NOMO-1 treated with DMSO at 0.1 percent for 48 hours (cell line): ENCODE measurements at regions not wholly inside any gene's neighbourhood (a gene's known extent, or its start where the extent isn't known, plus 50 kb on each side); places are given as distances from the start of the nearest gene placed in this dataset.

Experiments
- DNase-seq: peaks from one replicate; lab custom pipeline; 2025; ENCODE audit not compliant: unreplicated experiment; lab: John Stamatoyannopoulos, UW

- no peak for DNase-seq
These were observed 630.2 kb downstream of the BRD1 start for GRCh38 chr22:49197505-49197904.

DNA sequence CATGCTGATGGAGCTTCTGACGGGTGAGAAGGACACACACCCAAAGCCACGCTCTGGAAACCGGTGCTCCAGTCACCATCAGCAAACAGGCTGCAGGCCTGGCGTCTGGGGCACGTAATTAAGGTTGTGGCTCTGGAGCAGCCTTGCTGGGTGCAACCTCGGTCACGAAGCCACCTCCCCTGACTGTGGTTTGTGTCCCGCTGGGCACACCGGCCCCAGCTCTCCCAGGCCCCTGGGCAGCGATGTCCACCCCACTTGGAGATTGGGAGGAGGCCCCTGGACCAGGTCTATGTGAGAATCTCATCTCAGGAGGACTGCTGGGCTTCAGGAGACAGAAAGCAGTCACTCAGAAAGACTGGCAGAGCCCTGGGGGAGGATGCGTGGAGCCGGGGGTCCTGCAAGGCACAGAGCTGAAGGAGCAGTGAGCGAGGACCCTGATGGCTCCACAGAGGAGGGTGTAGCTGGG is 631.6 kb downstream of the BRD1 start:
- DNase-seq, result no peak

DNA sequence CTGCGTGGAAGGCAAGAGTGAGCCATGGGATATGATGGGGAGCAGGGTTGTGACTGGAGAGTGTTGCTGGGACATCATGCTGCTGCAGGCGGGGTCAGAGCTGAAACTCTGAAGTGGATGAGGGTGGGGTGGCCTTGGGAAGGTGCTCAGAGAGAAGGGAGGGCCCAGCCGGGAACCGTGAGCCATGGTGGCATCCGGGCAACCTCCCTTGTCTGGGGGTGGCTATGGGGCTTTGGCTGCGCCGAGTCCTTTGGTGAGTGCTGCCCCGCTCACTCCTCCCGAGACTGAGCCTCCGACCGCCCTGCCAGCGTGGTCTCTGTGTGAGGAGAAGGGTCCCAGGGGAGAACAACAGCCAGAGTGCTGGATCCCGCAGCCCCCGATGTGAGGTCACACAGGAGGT is 632.0 kb downstream of the BRD1 start:
- DNase-seq, result no peak

- no peak for DNase-seq
These were observed 633.7 kb downstream of the BRD1 start for GRCh38 chr22:49193901-49194465.

DNA sequence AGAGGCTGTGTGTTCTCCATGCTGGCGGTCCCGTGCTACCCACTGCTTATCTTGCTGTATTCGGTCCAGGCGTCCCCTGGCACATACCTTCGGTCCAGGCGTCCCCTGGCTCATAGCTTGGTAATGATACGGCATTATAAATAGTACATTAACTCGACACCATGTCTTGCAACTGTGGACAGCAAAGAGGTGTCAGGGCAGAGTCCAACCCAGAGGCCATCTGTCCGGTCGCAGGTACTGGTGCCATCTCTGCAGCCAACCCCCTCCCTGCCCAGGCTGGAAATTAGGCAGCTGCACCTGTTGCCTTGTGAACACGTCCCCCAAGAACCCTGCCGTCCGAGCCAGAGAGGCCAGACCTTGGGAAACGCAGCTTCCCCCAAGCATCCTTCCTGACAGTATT is 634.3 kb downstream of the BRD1 start:
- no peak for DNase-seq

DNA sequence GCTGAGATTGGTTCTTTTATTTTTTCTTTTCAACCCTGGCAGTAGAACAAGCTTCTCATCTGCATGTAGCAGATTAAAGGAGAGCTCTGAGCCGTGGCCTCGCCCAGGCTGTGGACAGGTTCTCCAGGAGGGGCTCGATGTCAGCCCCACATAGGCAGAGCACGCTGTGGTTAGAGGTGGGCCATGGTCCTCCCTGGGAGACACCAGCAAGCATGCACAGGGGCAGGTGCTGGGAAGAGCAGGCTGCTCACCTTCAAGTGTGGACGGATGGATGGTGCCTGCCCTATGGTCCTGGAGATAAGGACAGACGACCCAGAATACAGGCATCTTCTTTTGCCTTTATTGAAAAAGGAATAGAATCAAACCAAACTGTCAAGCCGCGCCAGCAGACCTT is 634.8 kb downstream of the BRD1 start:
- DNase-seq, result no peak

DNA sequence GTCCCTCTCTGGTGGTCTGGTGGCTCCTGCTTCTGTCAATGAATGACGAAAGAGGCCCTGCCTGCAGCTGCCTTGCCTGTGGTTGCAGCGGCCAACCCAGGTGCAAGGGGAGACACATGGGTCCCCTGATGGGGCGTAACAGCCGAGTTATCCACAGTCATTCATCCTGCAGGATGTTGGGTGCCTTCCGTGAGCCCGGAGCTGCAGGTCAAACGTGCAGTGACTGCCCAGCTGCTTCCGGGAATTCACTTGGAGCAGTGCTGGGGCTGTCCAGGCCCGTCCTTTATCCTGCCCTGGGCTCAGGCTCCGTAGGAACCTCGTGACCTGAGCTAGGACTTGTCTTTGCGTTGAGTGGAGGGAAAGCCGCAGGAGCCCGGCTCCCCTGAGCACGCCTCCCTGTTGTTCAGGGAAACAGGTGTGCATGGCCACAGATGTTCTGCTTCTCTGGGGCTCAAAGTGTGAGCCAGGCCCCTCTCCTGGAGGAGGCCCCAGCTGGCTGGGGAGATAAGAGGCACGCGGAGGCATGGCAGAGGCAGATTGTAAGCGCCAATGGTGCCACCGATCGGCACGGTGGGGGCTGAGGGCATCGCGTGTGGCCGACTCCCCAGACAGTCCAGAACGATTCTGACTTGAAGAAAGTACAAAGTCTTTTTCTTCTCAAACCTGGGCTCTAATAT is 635.4 kb downstream of the BRD1 start:
- DNase-seq, result no peak

GRCh38 chr22:49191506-49191980 is 636.1 kb downstream of the BRD1 start:
- no peak for DNase-seq

DNA sequence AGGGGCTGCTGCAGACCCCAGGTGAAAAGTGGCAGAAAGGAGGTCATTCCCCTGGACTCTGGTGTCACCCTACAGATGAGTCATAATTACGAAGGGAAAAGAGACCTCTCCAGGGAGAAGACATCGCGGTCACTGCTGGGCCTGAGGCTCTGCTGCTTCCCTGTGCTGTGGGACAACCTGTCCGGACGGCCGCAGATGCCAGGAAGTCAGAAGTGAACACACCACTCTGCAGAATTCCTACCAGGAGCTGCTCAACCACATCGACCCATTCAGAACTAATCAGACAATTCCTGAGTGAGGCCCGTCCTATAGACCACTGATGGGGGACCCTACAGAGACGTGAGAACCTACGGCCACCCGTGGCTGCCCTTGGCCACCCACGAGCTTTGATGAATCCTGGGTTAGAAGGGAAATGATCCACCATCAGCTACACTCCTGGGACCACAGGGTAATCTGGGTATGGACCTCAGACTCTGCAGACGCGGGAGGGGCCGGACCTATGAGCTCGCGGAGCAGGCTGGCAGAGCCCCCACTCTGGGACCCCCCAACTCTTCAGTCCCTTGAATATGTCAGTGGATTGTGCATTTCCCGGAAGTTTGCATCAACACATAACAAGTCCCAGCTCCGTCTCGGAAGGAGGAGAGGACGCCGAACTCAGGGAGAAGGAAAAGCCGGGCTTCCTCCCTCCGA is 636.7 kb downstream of the BRD1 start:
- DNase-seq, result no peak

DNA sequence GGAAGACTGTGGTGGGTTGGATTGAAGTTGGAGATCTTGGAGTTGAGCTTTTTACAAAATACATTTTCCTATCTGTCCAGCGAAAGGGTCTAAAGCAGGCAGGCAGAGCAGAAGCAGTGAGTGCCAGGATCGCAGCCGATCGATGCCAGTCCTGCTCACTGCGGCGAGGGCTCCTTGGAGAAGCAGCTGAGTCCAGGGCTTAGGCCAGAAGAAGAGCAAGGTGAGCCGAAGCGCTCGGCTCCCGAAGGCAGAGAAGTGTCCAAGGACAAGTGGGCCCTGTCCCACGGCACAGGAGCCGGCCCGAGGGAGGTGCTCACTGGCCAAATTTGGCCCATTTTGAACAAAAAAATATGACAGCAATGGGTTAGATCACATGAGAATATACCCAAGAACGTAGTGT is 637.8 kb downstream of the BRD1 start:
- DNase-seq, result no peak

GRCh38 chr22:49188591-49188990 is 639.1 kb downstream of the BRD1 start:
- no peak for DNase-seq

GRCh38 chr22:49188091-49188490 is 639.6 kb downstream of the BRD1 start:
- DNase-seq, result no peak

- DNase-seq, result no peak
These were observed 640.9 kb downstream of the BRD1 start for GRCh38 chr22:49186762-49187161.

- no peak for DNase-seq
These were observed 641.4 kb downstream of the BRD1 start for GRCh38 chr22:49186293-49186692.

GRCh38 chr22:49185312-49185969 is 642.2 kb downstream of the BRD1 start:
- no peak for DNase-seq

- DNase-seq, result no peak
These were observed 642.9 kb downstream of the BRD1 start for GRCh38 chr22:49184736-49185135.

DNA sequence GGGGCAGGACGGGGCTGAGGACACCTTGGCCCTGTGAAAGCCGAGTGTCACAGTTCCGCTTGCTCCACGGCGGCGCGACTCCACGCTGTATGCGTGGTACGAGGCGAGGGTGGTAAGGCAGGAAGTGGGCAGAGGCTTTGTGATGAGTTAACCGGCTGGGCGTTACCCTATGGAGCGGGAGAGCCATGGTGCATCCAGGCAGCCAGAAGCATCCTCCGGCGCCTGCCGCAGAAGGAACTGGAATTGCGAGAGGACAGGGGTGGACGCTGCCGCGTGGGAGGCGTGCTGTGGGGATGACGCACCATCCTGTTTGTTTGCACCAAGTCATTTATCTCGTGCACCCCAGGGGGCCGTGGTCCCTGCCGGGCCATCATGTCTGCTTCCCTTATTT is 643.9 kb downstream of the BRD1 start:
- DNase-seq, result no peak

DNA sequence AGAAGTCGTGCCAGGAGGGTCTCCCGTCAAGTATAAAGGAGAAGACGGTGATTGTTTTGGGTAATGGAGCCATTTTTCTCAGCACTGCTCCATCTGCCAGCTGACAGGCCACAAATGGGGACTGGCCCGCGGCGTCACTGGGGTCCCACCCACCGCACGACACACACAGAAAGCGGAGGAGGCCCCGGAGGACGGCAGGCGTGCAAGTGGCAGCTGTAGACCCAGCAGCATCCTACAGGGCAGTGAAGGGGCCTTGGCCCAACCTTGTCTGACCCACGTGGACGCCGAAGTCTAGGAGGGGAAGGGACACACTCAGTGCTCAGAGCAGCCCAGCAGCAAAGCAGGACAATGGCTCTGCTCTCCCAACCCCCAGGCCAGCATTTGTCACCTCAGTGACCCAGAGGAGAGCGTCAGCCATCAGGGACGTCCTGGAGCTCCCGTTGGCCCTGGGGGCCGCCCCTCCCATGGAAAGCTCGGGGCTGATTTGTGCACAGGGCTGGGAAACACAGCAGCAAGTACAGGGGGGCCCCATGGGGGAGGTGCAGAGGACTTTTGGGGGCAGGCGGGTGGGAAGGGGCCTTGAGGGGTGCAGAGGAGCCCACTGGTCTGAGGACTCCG is 644.4 kb downstream of the BRD1 start:
- no peak for DNase-seq

DNA sequence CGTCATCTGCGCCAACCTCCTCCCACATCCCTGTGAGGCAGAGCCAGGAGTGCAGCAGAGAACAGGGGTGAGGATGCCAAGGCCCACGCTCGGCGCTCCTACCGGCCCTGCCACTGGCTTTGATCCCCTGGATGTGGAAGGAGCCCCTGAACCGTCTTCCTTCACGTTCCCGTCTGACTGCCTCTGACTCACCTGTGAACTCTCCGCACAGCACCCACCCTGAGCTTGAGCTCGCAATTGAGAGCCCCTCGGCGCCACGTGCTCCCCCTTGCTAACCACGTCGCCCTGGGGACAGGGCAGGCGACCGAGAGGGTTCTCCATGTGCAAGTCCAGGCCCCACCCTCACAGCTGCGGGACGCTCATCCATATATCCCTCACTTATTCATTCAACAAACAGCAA is 645.3 kb downstream of the BRD1 start:
- DNase-seq, result no peak

- DNase-seq, result no peak
These were observed 645.7 kb downstream of the BRD1 start for GRCh38 chr22:49181942-49182341.

DNA sequence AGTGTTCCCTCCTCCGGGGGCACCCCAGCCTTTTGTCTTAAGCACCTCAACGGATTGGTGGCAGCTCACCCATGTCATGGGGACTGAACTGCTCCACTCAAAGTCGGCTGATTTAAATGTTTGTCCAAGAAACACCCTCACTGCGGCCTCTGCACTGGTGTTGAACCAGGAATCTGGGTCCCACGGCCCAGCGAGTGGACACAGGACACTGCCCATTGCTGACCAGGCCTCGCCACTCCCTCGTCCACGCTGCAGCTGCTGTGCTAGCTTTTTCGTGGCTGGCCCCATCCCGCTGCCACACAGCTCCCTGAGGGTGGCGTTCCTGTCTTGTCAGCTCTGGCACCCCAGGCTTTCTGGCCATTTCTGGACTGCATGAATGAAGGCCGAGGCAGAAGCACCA is 646.2 kb downstream of the BRD1 start:
- DNase-seq, result no peak

GRCh38 chr22:49180683-49181024 is 647.0 kb downstream of the BRD1 start:
- DNase-seq, result no peak
